ENCODE measurements at regions not wholly inside any gene's neighbourhood (a gene's known extent, or its start where the extent isn't known, plus 50 kb on each side); places are given as distances from the start of the nearest gene placed in this dataset.

GRCh38 chr7:27464970-27465369 lies 197.7 kb downstream of the HIBADH start:
- no peak for DNase-seq

GRCh38 chr7:27466703-27467102 lies 196.0 kb downstream of the HIBADH start:
- DNase-seq, result no peak

- DNase-seq, result no peak
These were observed 190.6 kb downstream of the HIBADH start for GRCh38 chr7:27472043-27472442.

Measured in hematopoietic multipotent progenitor cell treated with erythropoietin and hydrocortisone succinate and interleukin-3 and kit ligand, for 8 days (in vitro differentiated cells).